ENCODE measurements at regions not wholly inside any gene's neighbourhood (a gene's known extent, or its start where the extent isn't known, plus 50 kb on each side); places are given as distances from the start of the nearest gene placed in this dataset. TPM values are rescaled to one million over a fixed set of nuclear protein-coding genes. Genes with fewer than 3 reads are reported as not detected.

- Histone ChIP-seq H3K4me3 (no peak overlapping the region), H3K36me3 (no peaks in the 10 kb centered on the region), H3K9me3 (no peaks in the 10 kb centered on the region), H3K4me1 (ENCODE audit: insufficient read depth) (no peaks in the 10 kb centered on the region), H3K27ac (no peak overlapping the region), H3K27me3 (no peaks in the 10 kb centered on the region)
- no peak for DNase-seq
- intact Hi-C loops (cut with DNase I) = no loop called here
- 49 to 62% (median 58%) methylated on average over 8 of the region's 8 CpGs for WGBS, 3 donors
- no peak for TF ChIP-seq CTCF (IDR thresholded peaks at IDR 0.05)
- TF ChIP-seq POLR2A (IDR thresholded peaks at IDR 0.05) = no peak
- TF ChIP-seq EP300 (IDR thresholded peaks at IDR 0.05) = no peak
Measured at GRCh38 chr22:10780281-10780680, 4747.7 kb upstream of the OR11H1 start.

- DNase-seq = no peak
- Histone ChIP-seq H3K4me3 (no peak overlapping the region), H3K27me3 (no peaks in the 10 kb centered on the region), H3K36me3 (no peaks in the 10 kb centered on the region), H3K9me3 (no peaks in the 10 kb centered on the region), H3K4me1 (ENCODE audit: insufficient read depth) (no peaks in the 10 kb centered on the region), H3K27ac (no peak overlapping the region)
- 64 to 70% (median 68%) methylated on average over 10 of the region's 10 CpGs for WGBS, 3 donors
- TF ChIP-seq CTCF (IDR thresholded peaks at IDR 0.05) (no peak), EP300 (IDR thresholded peaks at IDR 0.05) (no peak), POLR2A (IDR thresholded peaks at IDR 0.05) (no peak)
- intact Hi-C loops (cut with DNase I) = no loop called here
Measured at GRCh38 chr22:10781571-10782403, 4746.2 kb upstream of the OR11H1 start.

Small RNA genes lying in the stretch of these regions (small RNA-seq; reads per million reads assigned to genes)
- not detected for gene RF00004

Data from ovary (tissue), 7 donors.